IPS-11a (cell line): ENCODE measurements at regions not wholly inside any gene's neighbourhood (a gene's known extent, or its start where the extent isn't known, plus 50 kb on each side); places are given as distances from the start of the nearest gene placed in this dataset.

Experiments used
- H3K4me3 ChIP-seq: one replicate; pipeline ENCODE4 v1.5.1; 2013; ENCODE audit warnings: low read depth, low read length, control low read depth

DNA sequence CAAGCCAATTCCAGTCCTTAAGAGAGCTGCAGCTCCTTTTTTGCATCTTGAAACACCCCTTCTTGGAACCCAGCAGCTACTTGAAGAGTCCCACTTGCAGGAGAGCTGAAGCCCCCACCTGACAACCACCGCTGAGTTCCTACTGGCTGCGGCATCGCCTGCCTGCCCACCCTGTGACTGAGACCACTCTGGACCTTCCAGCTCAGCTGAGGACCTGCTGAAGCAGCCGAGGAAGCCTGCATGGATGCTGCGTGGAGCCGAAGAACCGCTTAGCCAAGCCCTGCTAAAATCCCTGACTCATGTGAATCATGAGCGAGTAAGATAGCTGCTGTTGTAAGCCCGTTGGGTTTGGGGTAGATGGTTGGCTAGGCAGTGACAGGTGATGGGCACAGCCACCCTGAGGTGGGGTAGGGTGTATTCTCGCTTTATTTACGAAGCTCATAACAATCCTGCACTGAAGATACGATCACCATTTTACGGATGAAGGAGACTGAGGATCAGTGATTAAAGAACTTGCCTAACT lies 78.4 kb downstream of the INHBB start:
- H3K4me3 ChIP-seq: no peak overlapping the region

DNA sequence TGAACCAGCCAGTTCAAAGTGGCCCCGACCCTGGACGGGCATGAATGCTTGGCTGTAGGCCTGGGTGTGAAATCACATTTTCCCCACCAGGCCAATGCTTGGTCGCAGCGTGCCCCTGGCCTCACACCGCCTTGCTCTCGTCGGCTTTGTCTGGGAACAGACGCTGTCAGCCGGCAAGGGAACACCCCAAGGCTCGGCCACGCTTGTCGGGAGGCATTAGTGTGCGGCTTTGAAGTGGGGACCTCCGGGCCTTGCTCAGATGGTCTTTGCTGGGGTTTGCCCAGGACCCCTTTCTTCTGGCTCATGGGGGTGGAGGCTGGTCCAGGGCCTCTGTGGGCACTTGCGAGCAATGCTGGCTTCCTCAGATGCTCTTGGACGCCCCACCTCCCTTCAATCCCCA lies 79.1 kb downstream of the INHBB start:
- H3K4me3 ChIP-seq: no peak overlapping the region

DNA sequence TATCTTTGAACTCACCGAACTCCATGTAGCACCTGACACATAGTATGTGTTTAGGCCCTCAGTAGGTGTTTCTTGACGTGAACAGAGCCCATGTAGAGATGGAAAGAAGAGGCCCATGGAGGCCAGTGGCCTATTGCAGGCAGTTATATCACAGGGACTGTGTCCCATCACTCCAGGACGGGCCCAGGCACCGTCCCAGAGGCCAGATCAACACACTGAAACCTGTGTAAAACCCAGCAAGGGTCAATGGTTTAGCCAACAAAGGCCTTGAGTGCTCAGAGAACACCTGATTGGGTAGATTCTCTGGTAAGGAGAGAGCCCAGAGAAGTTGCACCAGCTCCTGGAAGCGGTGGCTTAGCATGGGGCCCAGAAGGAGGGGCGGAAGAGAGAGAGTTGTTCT lies 82.8 kb downstream of the INHBB start:
- no peak overlapping the region for H3K4me3 ChIP-seq

DNA sequence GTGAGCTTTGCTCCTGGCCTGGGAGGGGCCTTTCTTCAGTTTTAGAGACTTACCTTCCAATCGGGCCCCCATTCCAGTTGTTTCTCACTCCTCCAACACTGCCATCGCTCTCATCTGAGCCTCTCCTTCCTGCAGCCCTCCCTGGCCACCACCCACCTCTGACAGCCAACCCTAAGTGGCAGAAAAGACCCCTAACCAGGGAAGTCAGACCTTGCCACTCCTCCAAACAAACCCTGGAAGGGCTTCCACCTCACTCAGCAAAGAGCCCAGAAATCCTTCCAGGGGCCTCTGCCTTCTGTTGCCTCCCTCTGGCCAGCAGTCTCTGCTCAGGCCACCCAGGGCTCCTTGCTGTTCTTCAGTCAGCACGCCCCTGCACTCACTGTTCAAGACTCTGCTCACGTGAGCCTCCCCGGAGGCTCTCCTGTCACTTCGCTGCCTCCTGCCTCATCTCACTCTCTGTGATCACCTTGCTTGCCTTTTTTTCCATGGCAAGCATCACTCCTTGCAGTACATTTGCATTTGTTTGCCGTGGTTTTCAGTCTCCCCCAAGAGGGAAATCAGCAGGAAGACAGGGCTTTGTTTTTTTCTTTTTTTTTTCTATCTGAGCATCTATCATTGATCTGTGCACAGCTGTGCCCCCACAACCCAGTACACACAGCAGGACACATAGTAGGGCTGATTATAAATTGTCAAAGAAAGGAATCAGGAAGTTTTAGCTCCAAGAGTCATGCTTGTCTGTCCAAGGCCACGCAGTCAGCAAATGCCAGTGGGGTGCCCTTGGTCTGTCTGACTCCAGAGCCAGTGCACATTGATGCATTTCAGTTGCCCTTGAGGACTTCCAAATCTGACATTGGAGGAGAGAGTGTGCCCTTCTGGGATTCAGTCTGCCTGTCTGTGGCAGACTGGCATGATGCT lies 83.9 kb downstream of the INHBB start:
- H3K4me3 ChIP-seq: no peak overlapping the region

DNA sequence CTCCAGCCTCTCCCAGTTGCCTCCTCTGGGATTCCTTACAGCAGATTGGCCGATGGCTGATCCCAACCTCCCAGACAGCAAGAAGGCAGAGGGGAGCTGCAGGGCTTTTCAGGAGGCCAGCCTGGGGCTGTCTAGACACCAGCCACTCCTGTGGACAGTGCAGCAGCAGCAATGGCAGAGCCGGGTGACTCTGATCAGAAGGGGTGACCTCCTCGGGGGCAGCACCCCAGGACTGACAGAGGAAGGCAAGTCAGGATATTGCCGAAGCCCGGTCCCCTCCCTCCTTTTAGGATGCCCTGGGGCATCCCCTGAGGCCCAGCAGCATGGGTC lies 84.5 kb downstream of the INHBB start:
- H3K4me3 ChIP-seq: no peak overlapping the region

DNA sequence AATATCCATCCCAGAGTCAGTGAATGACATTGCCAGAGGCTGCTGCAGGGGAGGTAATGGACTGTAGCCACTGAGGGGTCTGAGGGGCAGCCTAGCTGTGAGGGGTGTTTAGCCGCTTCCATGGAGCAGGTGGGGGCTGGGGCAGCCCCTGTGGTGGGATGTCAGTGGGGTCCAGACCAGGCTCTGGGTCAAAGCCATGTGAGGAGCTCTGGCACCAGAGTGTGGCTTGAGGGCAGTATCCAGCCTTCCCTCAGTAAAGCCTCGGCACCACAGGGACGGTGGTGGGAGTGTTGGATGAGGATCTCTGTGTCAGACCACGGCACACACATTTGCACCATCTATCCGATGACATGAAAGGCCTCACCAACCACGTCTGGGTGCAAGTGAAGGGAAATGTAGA lies 85.0 kb downstream of the INHBB start:
- H3K4me3 ChIP-seq: no peak overlapping the region

DNA sequence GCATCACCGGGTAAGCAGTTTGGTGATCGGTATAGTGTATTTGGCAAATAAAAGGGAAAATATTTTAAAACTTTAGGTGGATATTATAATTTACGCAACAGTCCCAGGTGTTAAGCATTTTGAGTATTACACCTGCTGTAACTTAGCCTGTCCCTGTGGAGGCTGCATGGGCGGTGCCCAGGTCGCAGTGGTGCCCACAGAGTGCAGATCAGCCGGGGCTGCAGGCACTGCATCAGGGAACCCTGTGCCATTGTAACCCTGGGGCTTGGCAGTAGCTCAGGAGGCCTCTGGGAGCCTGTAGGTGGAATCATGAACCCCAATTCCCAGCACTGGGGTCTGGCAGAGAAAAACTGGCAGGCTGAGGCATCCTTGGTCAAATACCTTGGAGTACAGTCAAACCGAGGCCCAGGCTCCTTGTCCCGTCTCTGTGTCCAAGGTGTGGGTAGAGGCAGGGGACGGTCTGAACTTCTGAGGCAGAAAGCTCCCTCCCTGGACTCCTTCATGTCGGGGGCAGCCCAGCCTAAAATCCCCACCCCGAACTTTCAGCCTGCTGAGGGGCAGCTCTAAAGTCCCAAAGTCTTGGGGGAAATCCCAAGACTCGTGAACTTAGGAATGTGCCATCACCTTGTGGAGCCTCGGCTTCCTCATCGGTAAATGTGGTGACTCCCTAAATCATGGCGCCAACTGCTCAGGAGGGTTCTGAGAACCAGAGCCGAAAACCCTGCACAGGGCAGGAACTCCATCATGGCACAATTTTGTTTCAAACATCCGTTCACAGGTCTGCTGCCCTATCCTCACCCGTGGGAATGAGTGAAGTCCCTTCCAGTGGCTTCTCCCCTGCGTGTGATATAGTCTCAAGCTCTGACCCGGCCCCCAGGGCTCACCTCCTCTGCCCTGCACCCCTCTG lies 85.7 kb downstream of the INHBB start:
- no peak overlapping the region for H3K4me3 ChIP-seq

DNA sequence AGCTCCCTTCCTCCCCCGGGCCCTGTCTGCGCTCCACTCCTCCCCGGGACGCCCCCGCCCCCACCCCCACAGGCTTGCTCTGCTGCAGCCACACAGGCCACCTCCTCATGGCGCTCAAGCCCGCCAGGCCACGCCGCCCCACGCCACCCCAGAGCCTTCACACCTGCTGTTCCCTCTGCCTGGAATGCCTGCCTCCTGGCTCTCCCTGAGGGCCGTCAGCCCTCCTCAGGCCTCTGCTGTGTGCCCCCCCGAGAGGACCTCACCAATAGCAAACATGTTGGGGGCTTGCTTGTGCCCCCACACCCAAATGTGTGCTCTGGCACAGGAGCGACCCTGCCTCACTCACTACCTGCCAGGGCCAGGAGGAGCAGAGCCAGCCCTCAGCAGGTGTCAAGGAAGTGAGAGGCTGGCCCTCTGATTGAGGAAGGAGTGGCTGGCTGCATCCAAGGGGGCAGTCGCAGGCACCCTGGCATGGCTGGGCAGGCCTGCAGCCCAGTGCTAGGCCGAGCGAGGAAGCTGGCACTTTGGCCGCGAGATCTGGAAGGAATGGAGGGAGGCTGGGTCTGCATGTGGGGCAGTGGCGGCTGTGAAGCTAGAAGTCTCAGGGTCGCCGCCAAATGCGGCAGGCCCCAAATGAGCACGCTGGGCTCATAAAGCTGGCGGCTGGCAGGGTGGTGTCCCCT lies 86.5 kb downstream of the INHBB start:
- H3K4me3 ChIP-seq: no peak overlapping the region

DNA sequence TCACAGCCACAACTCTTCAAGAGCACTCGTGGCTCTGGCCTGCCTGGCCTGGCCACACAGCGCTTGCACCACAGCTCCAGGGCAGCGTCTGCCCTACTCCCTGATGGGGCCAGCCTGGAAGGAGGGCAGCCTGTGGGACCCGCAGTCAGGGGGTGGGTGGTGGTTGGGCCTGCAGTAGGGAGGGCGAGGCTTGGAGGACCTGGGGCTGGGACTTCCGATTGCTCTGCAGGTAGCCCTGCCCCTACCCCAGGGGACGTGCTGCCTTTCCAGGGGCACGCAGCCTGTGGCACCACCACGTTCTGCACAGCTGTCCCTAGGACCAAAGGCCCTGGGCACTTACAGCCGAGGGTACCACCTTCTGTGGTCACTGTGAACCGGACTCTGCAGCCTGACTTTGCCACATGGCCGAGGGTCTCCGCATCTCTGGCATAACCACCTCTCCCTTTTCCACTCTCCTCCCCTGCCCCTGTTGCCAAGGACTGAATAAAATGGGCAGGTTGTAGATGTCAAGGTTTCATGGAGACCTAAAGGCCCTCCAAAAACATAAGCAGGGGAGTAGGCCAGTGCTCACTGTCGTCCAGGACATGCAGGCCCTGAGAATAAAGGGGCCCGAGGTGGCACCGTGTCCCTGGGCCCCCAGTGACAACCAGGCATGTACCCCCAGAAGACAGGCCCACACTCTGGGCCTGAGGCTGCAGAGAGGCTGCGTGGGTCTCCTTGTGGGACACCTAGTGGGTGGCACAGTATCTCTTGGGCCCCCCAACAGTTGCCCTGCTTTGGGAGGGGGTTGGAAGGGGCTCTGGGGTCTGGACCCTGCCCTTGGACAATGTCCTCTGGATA lies 87.3 kb downstream of the INHBB start:
- H3K4me3 ChIP-seq: no peak overlapping the region

DNA sequence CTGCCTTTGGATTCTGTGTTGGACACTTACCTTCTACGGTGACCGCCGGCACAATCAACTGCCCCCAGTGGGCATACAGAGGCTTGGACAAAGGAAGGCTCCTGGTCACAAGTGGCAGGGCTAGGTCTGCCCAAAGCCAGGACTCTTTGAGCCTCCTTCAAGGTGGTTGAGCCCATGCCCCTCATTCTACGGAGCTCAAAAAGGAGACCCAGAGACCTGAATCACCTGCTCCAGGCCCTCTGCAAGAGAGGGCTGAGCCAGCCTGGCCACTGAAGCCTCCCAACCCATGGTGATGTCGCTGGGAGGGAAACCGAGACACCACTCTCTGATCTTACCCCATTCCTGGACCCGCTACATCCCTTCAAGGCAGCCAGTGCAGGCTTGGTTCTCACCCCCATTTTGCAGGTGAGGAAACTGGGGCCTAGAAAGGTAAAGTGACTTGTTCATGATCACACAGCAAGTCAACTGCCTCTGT lies 87.9 kb downstream of the INHBB start:
- no peak overlapping the region for H3K4me3 ChIP-seq

DNA sequence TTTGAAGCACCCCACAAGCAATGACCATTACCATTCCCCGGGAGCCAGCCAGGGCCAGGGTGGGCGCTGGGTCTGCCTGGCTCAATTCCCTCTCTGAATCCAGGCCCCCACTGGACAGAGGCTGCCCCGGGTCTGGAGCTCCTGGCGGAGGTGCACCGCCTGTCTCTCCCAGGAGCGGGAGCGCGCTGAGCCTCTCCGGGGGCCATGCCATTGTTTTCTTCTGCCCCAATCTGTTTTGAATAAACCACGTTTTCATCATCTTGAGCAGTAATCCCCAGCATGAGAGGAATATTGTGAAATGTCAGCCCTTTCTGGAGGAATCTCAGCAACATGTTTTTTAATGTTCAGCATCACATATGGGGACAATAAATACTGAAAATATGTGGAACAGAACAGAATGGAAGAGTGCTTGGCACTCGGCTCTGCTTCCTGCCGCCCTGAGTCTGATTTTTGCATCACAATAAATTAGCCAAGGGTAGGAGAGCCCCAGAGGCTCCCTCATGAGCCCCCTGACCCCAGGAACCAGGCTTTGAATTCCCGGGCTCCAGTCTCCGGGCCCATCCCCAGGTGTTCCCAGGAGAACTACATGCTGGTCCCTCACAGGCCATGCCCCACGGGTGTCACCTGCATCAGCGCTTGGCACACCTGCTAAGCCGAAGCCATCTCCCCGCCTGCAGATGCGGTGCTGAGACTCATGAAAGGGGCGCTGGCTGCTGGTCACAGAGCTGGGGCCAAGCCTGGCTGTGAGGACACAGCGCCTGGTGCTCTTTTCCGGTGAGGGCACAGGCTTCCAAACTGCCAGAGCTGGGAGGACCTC lies 88.8 kb downstream of the INHBB start:
- no peak overlapping the region for H3K4me3 ChIP-seq

DNA sequence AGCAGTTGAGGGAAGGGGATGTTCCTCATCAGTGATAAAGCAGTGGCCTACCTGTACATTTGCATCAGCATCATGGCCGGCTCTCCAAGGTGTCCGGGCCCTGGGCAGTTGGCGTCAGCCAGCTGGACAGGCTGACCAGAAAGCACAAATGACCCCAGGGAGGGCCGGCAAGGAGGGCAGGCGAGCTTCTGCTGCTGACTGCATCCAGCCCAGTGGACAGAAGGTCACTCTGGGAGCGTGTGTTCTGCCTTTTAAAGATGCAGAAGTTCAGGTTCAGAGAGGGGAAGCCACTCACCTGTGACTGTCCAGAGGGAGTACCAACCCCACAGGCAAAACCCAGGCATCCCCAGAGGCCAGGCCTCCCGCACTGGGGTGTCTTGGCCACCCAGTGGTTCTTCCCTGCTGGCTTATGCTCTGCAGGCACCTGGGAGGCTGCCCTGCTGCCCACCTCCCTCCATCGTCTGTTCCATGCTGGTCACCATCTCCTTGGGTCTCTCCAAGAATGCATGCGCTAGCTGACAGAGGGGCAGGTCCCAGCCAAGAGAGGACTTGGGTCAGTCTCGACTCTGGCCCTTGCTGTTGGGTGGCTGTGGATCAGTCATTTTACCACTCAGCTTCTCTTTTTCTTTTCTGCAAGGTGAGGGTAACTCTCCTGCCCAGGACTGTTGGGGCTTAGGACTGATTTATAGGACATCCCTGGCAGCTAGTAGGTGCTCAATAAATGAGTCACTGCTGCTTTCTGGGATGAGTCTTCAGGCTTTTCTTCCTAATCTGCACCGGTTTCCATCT lies 89.9 kb downstream of the INHBB start:
- no peak overlapping the region for H3K4me3 ChIP-seq

DNA sequence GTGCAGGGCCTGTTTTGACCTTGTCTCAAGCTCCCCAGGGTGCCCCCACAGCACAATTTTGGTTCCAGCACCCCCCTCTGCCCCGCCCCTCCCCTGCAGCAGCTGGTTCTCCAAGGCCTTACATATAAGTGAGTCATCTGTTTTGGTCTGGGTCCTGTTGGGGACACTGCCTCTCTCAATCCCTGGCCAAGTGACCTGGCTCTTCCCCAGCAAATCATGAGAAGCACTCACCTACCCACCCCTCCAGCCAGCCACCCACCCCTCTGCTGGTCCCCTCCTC lies 90.5 kb downstream of the INHBB start:
- H3K4me3 ChIP-seq: no peak overlapping the region

DNA sequence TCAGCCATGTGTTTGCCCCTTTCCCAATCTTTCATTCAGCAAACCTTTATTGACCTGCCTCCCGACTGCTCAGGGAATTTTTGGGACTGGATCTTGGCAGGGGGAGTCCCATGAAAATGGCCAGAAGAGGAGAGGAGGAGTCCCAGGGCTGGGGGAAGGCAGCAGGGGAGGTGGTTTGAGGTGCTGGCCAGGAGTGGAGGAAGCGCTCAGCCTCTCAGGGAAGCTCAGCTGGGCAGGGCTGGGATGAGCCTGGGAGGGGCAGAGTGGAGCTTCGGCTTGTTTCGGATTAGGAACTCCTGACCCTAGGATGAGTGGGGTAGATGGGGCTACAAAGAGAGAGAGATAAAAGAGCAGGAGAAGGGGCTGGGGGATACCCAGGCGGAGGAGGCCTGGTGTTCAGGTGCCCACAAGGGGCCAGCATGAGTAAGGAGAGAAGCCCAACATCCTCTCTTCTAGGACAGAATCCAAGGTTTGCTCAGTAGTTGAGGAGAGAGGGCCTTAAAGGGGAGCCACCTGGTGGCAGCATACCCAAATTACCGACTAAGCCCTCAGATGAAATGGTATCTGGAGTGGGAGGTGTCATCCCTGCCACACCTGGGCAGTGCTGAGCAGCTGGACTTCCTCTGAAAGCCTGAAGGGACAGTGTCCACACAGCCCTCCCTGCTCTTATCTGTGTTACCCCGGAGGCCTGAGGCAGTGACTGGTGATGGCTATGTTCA lies 91.1 kb downstream of the INHBB start:
- no peak overlapping the region for H3K4me3 ChIP-seq

DNA sequence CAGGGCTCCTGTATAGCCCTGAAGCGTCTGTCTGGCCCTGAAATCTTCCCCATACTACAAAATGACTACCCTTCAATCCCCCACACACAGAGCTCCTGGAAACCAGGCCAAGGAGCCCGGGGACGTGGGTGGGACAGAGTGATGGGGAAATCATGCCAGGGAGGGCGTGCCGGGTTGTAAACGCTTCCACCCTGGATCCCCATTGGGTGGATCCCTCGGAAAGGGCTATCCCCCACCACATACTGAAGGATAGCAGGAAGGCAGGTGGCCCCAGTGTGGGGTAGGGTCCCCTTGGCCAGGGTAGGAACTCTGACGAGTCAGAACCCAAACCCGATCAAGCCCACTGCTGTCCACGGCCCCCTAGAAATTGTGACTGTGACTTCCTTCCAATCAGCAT lies 91.7 kb downstream of the INHBB start:
- no peak overlapping the region for H3K4me3 ChIP-seq

DNA sequence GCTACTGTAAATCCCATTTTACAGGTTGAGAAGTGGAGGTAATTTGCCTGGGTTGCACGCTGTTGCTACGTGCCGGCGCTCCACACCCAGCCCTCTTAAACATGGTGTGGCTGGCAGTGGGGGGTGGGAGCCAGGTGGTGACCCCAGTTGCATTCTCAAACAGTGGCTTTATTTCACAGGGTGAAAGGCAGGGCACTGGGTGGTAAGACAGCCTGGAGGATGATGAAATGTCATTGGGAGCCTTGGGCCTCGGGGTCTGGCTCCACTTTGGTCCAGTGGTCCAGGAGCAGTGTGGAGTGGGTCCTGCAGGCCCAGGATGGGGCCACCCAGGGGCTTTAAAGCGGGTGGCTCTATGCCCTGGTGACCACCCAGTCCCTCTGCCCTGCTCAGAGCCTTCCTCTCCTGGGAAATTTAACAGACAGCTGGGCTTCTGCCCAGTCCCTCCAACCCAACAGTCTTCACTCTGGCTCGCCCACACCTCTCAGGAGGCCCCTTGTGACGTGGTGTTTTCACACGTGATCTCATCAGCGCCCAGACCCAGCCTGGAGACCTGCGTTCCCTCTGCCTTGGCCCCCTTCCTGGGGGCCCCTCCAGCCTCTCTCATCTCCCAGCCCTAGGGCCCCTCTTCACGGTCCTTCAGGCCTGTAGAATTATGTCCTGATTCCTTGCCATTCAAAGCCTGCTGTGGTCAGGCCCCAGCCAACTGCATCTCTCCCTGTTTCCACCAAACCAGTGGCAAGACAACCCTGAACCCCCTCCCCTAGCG lies 92.5 kb downstream of the INHBB start:
- no peak overlapping the region for H3K4me3 ChIP-seq

DNA sequence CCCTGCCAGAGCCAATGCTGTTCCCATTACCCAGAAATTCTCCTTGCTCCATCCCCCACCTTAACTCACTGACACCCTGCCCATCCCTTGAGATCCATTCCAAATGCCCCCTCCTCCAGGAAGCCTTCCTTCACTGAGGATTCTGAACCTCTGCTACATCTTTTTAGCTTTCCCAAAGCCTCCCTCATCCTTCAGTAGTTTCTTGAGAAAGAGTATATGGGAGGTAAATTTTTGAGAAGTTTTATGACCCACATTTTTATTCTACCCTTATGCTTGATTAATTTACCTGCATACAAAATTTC lies 93.1 kb downstream of the INHBB start:
- no peak overlapping the region for H3K4me3 ChIP-seq
